MG63 (cell line): ENCODE measurements at regions not wholly inside any gene's neighbourhood (a gene's known extent, or its start where the extent isn't known, plus 50 kb on each side); places are given as distances from the start of the nearest gene placed in this dataset.
A peak's percentile ranks its signal among the peaks of the same experiment; 100 is the strongest.
"Not testable (repeated sequence)": the region's sequence is repeated elsewhere in the genome, so short reads cannot be mapped to it uniquely, and the experiment has no call there.

Experiments used
- DNase-seq: peaks from one replicate; pipeline ENCODE4 v3.0.0-alpha.2; 2020
- H3K27me3 ChIP-seq: fragments of 250-450 bp; sonication (Bioruptor Pico); 2 replicates; pipeline ENCODE4 v1.5.1; 2020; ENCODE audit warnings: mild to moderate bottlenecking, moderate library complexity
- H3K36me3 ChIP-seq: fragments of 250-450 bp; sonication (Bioruptor Pico); 2 replicates; pipeline ENCODE4 v1.5.1; 2020; ENCODE audit warnings: mild to moderate bottlenecking, moderate library complexity
- H3K4me3 ChIP-seq: fragments of 250-450 bp; sonication (Bioruptor Pico); 2 replicates; pipeline ENCODE4 v1.5.1; 2020; ENCODE audit warnings: mild to moderate bottlenecking, moderate library complexity
- H3K9me3 ChIP-seq: fragments of 250-450 bp; sonication (Bioruptor Pico); 2 replicates; pipeline ENCODE4 v1.5.1; 2020; ENCODE audit warnings: mild to moderate bottlenecking, moderate library complexity

DNA sequence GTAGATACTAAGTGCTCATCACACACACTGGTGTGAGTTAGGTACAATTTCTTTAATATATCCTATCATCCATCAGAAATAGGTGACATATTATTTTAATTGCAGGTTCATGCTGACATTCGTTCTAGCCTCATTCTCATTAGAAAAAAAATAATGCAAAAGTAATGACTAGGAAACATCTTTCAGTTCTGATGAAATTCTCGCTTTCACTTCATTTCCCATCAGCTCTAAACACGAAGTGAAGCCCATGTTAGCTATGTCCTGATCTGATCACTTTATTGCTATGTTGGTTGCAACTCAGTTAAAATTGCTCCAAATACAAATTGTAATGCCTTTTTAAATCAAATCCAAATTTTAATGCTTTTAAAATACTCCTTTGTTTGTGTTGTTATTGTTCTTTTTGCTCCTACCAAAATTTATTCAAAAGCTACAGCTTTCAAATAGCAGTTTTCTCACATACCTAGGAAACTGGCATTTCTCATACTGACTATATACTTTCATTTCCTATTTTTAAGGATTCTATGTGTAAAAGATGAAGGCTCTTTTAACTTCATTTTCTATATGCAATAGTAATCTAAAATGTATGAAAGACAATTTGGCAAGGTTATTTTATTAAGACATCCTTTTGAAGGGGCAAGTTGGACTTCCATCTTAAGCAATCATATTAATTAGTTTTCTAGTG is 1237.8 kb upstream of the ACO1 start:
- H3K27me3 ChIP-seq, result no peaks in the 10 kb centered on the region
- H3K36me3 ChIP-seq, result no peaks in the 10 kb centered on the region
- no peak overlapping the region for H3K4me3 ChIP-seq
- no peaks in the 10 kb centered on the region for H3K9me3 ChIP-seq
- DNase-seq, result no peak

DNA sequence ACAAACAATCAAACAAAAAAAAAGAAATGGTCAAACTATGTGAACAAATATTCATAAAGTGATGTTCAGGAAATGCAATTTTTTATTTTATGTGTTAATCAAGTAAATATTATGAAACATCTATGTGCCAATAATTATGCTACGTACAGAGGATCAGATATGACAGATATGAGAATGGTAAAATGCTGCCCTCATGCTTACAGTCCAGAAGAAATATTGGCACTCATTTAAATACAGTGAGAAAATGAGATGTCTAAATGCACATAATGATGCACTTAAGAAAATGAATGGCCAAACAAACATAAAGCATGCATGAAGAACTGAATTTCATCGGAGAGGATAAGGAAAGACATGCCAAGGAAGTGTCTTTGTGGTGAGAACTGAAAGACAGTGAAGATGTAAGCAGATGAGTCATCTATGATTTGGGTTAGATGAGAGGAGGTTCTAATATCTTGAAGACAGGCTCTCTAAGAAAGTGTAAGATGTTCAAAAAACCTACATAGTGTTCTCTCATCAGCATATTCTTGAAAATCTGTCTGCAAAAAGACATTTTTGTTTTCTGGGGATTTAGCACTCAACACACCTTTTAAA is 1231.1 kb upstream of the ACO1 start:
- DNase-seq, result no peak
- no peaks in the 10 kb centered on the region for H3K27me3 ChIP-seq
- no peaks in the 10 kb centered on the region for H3K36me3 ChIP-seq
- H3K4me3 ChIP-seq, result no peak overlapping the region
- H3K9me3 ChIP-seq, result no peaks in the 10 kb centered on the region

- Histone ChIP-seq H3K9me3 (no peaks in the 10 kb centered on the region), H3K36me3 (no peaks in the 10 kb centered on the region), H3K27me3 (no peaks in the 10 kb centered on the region), H3K4me3 (no peak overlapping the region)
- DNase-seq, result peak; percentile 17
These were observed 1217.9 kb upstream of the ACO1 start for GRCh38 chr9:31166516-31166915.

- DNase-seq, result no peak
- H3K36me3 ChIP-seq, result no peaks in the 10 kb centered on the region
- no peak overlapping the region for H3K4me3 ChIP-seq
- H3K27me3 ChIP-seq, result no peaks in the 10 kb centered on the region
- no peaks in the 10 kb centered on the region for H3K9me3 ChIP-seq
These were observed 1216.3 kb upstream of the ACO1 start for GRCh38 chr9:31168161-31168560.

DNA sequence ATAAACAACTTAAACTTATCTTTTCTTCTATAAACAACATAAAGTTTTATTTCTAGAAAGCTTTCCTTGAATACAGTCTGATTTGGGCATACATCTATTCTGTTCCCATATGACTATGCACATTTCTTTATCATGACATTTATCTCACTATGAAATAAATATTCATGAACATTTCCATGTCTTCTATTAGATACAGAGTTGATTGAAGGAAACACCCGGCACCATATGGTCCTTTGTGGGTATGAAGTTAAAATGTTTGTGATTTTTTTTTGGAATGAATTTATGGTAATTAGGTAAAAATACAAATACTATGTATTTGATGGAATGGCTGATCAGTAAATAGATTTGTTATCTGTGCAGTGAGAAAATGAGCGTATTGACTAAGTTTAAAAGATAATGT is 1209.8 kb upstream of the ACO1 start:
- H3K36me3 ChIP-seq, result no peaks in the 10 kb centered on the region
- no peaks in the 10 kb centered on the region for H3K9me3 ChIP-seq
- no peak overlapping the region for H3K4me3 ChIP-seq
- DNase-seq, result no peak
- H3K27me3 ChIP-seq, result no peaks in the 10 kb centered on the region

DNA sequence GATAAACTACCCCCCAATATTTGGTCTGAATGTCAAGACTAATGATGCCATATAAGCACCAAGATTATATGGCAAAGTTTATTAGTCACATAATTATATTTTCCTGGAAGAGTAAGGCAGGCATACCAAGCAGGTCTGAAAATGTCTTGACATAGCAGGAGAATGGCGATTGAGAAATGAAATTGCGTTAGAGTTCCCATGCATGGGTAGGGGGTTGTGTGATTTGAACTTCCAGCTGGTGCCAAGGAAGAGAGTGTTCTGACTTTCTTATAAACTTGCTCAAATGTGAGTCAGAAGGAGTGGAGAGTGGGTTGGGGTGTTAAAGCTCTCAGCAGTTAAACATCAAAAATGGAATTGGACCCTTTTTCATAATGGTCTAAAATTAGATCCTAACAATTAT is 1200.6 kb upstream of the ACO1 start:
- DNase-seq, result no peak
- no peak overlapping the region for H3K4me3 ChIP-seq
- H3K27me3 ChIP-seq, result no peaks in the 10 kb centered on the region
- H3K9me3 ChIP-seq, result no peaks in the 10 kb centered on the region
- H3K36me3 ChIP-seq, result no peaks in the 10 kb centered on the region

DNA sequence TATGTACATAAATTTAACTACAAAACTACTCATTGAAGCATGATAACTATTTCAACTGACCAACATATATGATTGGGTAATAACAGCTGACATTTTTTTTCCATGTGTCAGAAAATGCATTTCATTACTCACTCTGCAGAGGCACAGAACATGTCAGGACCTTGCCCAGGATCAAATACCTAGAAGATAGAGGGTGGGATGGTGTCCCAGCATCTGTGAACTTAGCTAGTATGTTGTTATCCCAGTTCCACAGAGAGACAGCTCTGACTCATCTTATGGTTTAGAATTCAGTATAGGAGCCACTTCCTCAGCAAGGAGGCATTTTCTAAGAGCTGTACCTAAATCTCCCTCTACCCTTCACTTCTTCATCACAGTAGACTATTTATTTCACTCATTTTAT is 1198.6 kb upstream of the ACO1 start:
- Histone ChIP-seq H3K36me3 (no peaks in the 10 kb centered on the region), H3K9me3 (no peaks in the 10 kb centered on the region), H3K27me3 (no peaks in the 10 kb centered on the region), H3K4me3 (no peak overlapping the region)
- DNase-seq, result peak; percentile 37

GRCh38 chr9:31188496-31188895 is 1195.9 kb upstream of the ACO1 start:
- no peak overlapping the region for H3K4me3 ChIP-seq

GRCh38 chr9:31210978-31211570 is 1173.4 kb upstream of the ACO1 start:
- no peaks in the 10 kb centered on the region for H3K9me3 ChIP-seq
- DNase-seq, result no peak
- no peaks in the 10 kb centered on the region for H3K36me3 ChIP-seq
- no peak overlapping the region for H3K4me3 ChIP-seq
- H3K27me3 ChIP-seq, result no peaks in the 10 kb centered on the region

More at GRCh38 chr9:31188496-31188895, 1195.9 kb upstream of the ACO1 start:
- Histone ChIP-seq H3K9me3 (no peaks in the 10 kb centered on the region), H3K27me3 (no peaks in the 10 kb centered on the region), H3K36me3 (no peaks in the 10 kb centered on the region)
- no peak for DNase-seq

DNA sequence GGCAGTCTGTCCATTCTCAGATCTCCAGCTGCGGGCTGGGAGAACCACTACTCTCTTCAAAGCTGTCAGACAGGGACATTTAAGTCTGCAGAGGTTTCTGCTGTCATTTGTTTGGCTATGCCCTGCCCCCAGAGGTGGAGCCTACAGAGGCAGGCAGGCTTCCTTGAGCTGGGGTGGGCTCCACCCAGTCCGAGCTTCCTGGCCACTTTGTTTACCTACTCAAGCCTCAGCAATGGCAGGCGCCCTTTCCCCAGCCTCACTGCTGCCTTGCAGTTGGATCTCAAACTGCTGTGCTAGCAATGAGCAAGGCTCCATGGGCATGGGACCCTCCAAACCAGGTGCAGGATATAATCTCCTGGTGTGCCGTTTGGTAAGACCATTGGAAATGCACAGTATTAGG is 1154.5 kb upstream of the ACO1 start:
- not testable (repeated sequence) for H3K4me3 ChIP-seq, H3K36me3 ChIP-seq, DNase-seq, H3K27me3 ChIP-seq, H3K9me3 ChIP-seq

DNA sequence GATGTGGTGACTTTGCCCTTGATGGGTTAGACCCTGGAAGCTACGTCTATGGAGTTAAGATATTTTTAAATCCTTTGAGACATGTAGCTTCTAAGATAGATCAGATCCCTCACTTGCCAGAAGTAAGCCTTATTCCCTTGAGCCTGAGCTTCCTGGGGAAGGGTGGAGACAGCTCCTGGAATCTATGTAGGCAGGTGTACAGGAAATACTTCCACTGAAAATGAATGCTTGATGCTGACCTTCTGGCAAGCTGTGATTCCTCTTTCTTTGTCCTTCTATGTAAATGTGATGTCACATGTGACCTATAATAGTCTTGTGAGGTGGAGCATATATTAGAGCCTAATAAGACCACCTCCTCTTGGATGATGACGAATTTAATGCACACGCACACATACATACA is 1152.0 kb upstream of the ACO1 start:
- Histone ChIP-seq H3K36me3 (no peaks in the 10 kb centered on the region), H3K27me3 (no peaks in the 10 kb centered on the region), H3K9me3 (no peaks in the 10 kb centered on the region), H3K4me3 (no peak overlapping the region)
- no peak for DNase-seq

DNA sequence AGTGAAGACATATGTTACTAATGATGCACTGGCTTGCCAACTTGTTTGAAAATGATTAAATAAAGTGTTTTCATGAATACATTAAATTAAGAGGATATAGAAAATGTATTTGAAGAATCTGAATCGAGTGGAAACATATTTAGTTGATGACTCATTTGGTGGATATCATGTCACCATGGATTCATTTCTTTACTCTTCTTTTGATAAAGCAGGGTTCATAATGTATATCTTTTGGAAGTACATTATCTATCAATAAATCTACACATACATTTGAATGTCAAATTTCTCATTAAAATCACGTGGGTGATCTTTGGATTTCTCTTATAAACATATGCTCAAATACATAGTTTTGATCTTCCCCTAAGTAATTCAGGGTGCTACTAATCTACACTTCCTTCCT is 1148.1 kb upstream of the ACO1 start:
- DNase-seq, result no peak
- Histone ChIP-seq H3K36me3 (no peaks in the 10 kb centered on the region), H3K27me3 (no peaks in the 10 kb centered on the region), H3K4me3 (no peak overlapping the region), H3K9me3 (no peaks in the 10 kb centered on the region)

- Histone ChIP-seq H3K36me3 (no peaks in the 10 kb centered on the region), H3K4me3 (no peak overlapping the region), H3K27me3 (no peaks in the 10 kb centered on the region), H3K9me3 (no peaks in the 10 kb centered on the region)
- DNase-seq, result no peak
These were observed 1141.1 kb upstream of the ACO1 start for GRCh38 chr9:31243386-31243785.

DNA sequence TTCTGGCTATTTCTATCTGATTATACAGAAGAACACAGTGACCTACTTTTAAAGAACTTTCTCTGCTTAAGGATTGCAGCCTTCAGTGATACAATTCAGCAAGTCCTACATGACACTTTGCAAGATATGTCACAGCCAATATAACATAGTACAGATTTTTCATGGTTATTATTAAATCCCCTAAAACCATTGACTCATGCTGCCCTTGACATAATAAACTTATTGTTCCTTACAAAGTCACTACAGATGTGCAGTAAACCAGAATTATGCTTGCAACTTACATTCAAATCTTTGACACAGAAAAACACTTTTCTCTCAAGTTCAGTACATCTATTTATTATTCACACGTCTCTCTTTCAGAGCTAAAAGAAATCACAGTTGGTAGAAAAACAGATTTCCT is 1136.3 kb upstream of the ACO1 start:
- DNase-seq, result no peak

DNA sequence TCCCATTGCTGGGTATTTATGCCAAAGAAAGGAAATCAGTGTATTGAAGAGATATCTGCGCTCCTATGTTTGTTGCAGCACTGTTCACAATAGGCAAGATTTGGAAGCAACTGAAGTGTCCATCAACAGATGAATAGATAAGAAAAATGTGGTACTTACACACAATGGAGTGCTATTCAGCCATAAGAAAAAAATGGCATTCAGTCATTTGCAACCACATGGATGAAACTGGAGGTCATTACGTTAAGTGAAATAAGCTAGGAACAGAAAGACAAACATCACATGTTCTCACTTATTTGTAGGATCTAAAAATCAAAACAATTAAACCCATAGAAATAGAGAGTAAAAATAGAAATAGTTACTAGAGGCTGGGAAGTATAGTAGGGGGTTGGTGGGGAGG is 1133.1 kb upstream of the ACO1 start:
- no peaks in the 10 kb centered on the region for H3K36me3 ChIP-seq
- DNase-seq, result no peak
- no peaks in the 10 kb centered on the region for H3K9me3 ChIP-seq
- H3K4me3 ChIP-seq, result no peak overlapping the region
- H3K27me3 ChIP-seq, result no peaks in the 10 kb centered on the region

More for the DNA sequence above, 1136.3 kb upstream of the ACO1 start:
- Histone ChIP-seq H3K36me3 (no peaks in the 10 kb centered on the region), H3K4me3 (no peak overlapping the region), H3K9me3 (no peaks in the 10 kb centered on the region), H3K27me3 (no peaks in the 10 kb centered on the region)

DNA sequence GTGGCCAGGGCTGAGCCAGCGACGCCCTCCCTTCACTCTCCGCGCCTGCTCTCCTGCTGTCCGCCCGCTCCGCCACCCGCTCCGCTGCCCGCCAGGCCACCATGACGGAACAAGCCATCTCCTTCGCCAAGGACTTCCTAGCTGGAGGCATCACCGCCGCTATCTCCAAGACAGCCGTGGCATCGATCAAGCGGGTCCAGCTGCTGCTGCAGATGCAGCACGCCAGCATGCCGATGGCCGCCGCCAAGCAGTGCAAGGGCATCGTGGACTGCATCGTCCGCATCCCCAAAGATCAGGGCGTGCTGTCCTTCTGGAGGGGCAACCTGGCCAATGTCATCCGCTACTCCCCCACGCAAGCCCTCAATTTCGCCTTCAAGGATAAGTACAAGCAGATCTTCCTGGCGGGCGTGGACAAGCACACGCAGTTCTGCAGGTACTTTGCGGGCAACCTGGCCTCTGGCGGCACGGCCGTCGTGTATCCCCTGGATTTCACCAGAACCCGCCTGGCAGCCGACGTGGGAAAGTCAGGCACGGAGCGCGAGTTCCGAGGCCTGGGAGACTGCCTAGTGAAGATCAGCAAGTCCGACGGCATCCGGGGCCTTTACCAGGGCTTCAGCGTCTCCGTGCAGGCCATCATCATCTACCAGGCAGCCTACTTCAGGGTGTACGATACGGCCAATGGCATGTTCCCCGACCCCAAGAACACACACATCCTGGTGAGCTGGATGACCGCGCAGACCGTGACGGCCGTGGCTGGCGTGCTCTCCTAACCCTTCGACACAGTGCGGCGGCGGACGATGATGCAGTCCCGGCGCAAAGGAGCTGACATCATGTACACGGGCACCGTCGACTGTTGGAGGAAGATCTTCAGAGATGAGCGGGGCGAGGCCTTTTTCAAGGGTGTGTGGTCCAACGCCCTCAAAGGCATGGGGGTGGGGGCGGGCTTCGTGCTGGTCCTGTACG is 1130.4 kb upstream of the ACO1 start:
- DNase-seq, result no peak
- Histone ChIP-seq H3K4me3 (no peak overlapping the region), H3K36me3 (no peaks in the 10 kb centered on the region), H3K9me3 (no peaks in the 10 kb centered on the region), H3K27me3 (no peaks in the 10 kb centered on the region)

DNA sequence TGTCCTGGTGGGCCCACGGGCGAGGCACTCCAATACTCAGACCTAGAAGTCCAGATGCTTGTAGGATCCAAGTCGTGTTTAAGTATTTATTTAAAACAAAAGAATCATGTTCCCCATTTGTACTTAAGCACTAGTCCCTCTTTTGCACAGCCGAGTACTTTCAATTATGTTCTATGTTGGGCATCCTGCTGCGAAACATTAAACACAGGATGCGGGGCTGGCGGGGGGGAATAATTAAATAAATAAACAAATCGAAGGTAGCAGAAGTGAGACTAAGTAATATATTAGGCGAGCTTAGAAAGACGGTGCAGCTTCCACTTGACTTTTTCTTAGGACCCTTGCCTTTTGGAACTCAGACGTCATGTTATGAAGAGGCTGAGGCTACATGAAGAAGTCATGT is 1129.2 kb upstream of the ACO1 start:
- H3K4me3 ChIP-seq, result no peak overlapping the region
- no peaks in the 10 kb centered on the region for H3K36me3 ChIP-seq
- DNase-seq, result no peak
- H3K27me3 ChIP-seq, result no peaks in the 10 kb centered on the region
- no peaks in the 10 kb centered on the region for H3K9me3 ChIP-seq
